Fibroblast of villous mesenchyme (primary cell): ENCODE measurements at regions not wholly inside any gene's neighbourhood (a gene's known extent, or its start where the extent isn't known, plus 50 kb on each side); places are given as distances from the start of the nearest gene placed in this dataset.

Experiments
- DNase-seq: peaks from one replicate; pipeline ENCODE4 v3.0.0-alpha.2; 2010; ENCODE audit warnings: low read depth
- H3K4me3 ChIP-seq: 2 replicates; pipeline ENCODE4 v1.5.1; 2011; ENCODE audit warnings: low read depth, mild to moderate bottlenecking, low read length
- TF ChIP-seq, protein P1 (sequence below): IDR thresholded peaks from 2 replicates; pipeline ENCODE4 v1.5.1; 2012; ENCODE audit warnings: low read depth, mild to moderate bottlenecking, low read length; ENCODE audit not compliant: insufficient read depth

DNA sequence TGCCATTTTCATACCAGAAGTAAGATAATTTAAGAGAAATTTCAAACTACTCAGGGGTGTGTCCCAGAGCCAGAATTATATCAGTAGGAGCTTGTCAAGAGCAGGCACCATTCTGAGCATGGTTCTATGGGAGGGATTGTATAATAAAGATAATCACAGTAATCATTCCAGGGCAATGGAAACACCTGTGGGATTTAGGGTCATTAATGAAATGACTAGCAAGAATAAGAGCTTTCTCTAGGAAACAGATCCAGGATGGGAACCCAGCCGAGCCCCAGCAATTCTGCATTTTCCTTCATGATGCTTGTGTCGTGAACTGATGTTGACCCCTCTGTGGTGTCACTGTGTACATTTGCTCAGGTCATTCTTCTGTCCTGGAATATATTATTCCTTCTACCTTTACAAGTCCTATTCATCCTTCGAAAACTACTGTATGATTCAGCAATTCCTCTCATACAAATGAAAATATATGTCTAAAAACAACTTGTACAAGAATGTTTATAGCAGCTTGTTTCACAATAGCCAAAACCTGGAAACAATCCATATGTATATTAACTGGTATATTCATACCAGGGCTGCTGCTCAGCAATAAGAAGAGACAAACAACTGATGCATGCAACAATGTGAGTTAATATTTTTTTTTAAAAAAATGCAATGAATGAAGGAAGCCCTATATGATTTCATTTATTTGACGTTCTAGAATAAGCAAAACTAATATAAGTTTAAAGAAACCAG lies 687.8 kb upstream of the KLHL29 start:
- no peak for DNase-seq
- TF ChIP-seq, protein P1, sequence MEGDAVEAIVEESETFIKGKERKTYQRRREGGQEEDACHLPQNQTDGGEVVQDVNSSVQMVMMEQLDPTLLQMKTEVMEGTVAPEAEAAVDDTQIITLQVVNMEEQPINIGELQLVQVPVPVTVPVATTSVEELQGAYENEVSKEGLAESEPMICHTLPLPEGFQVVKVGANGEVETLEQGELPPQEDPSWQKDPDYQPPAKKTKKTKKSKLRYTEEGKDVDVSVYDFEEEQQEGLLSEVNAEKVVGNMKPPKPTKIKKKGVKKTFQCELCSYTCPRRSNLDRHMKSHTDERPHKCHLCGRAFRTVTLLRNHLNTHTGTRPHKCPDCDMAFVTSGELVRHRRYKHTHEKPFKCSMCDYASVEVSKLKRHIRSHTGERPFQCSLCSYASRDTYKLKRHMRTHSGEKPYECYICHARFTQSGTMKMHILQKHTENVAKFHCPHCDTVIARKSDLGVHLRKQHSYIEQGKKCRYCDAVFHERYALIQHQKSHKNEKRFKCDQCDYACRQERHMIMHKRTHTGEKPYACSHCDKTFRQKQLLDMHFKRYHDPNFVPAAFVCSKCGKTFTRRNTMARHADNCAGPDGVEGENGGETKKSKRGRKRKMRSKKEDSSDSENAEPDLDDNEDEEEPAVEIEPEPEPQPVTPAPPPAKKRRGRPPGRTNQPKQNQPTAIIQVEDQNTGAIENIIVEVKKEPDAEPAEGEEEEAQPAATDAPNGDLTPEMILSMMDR, result no peak
- H3K4me3 ChIP-seq, result no peak overlapping the region

DNA sequence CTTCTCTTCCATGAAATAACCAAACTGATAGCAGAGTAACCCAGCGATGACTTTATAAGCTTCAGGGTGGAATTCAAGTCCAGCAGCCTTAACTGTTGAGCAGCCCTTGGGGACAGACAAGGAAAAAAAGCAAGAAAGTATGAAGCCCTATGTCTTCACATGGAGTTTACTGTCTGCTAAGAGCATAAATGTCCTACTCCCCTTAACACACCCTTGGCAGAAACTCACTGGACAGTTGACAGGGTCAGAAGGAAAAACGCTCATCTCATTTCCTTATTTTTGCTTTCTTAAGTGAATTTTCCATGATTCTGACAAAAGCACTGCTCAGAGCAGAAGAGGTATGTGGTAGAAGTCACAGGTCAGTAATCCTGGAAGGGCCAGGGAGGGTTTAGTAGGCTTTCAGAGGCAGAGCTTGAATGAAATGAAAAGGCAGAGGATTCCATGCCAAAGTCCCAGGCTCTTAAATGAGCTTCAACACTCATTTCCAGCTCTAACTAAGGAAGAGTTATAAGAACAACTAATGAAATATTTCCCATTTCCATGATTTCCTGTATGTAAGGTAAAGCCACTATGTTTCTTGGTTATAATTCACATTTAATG lies 683.3 kb upstream of the KLHL29 start:
- TF ChIP-seq, protein P1, result no peak
- DNase-seq, result no peak
- no peak overlapping the region for H3K4me3 ChIP-seq

DNA sequence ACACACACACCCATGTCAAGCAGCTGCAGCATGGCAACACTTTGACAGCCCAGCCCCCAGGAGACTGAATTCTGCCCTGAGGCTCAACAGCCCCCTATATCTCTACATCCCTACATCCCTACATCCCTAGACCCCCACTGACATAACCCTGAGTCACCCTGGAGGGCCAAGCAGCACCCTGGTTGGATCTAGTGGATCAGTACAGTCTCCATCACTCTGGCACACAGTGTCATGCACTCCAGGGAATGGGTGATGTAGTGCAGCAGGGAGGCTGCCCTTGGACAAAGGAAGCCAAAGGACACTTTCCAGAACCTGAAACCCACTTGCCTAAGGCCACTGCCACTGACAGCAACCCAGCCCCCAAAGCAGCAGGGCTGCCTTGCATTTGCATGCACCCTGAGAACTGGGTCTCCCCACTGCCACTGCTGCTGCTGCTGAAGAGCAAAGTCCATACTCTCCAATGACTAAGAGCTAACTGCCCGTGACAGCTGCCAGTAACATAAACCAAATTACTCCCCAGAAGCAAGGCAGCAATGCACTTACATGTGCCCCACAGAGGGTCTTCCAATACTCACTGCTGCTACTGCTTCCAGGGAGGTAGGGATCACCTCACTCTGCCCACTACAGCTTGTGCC lies 681.6 kb upstream of the KLHL29 start:
- TF ChIP-seq, protein P1, result no peak
- no peak overlapping the region for H3K4me3 ChIP-seq
- no peak for DNase-seq

DNA sequence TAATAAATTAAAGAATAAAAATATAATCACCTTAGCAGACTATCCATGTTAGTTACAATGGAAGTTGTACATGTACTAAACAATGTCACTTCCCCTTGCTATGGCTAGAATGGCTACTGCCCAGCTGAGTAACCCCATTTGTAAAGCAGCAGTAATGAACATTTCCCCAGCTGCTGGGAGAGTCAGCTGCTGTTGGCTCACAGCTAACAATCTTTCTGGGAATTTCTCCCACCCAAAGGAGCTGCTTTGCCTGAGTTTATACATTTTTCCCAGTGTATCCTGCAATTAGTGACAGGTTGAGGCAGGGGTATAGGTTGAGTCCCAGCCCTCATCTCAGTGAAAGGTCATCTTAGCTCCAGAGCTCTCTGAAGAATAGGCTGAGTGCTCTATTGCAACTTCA lies 665.6 kb upstream of the KLHL29 start:
- no peak overlapping the region for H3K4me3 ChIP-seq
- DNase-seq, result no peak
- TF ChIP-seq, protein P1, result no peak

DNA sequence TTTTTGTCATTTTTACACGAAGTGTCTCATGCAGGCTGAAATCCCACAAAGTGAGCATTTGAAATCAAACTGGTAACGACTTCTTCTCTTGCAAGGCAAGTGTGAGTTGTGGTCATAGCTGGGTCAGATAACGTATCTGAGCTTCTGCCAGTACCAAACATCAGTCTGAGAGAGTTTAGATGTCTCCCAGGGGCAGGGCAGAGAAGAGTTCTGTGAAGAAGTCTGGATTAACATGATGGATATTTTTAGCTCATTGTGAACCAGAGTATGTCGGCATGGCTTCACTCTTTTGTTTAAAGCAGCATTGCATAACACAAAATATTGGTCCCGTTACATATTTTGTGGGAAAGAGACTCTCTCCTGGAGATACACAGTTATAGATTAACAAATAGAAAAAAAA lies 655.5 kb upstream of the KLHL29 start:
- no peak for DNase-seq
- no peak overlapping the region for H3K4me3 ChIP-seq
- TF ChIP-seq, protein P1, result no peak

DNA sequence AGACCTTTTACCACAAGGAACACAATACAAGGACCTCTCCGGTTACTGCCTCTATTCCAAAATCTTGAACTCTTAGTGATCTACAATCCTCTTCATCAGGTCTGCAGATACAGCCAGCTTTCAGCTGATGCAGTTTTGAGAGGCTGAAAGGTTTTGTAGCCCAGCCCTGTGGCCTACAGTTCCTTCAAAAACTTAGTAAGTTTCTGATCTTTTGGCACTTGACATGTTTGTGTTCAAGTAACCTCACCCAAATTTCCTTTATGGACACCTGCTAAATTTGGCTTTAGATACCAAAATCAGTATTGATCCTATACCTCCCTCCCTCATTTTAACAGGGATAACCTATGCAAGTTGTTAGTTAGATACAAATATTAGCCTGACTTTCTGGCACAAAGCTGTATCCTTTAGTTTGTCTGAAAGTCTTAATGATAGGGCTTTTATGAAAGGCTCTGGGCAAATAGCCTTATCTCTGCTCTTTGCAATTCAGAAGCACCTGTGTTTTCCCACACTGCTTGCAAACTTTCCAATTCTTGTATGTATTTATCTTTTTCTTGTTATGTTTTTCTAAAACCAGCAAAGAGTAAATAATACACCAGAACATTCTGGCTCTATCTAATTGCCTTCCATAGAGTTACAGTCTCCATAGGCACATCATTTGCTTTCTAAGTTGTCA lies 650.5 kb upstream of the KLHL29 start:
- TF ChIP-seq, protein P1, result no peak
- H3K4me3 ChIP-seq, result no peak overlapping the region
- no peak for DNase-seq
